ENCODE measurements at regions not wholly inside any gene's neighbourhood (a gene's known extent, or its start where the extent isn't known, plus 50 kb on each side); places are given as distances from the start of the nearest gene placed in this dataset.

GRCh38 chr7:1349351-1349761, 109.9 kb downstream of the MICALL2 start:
- TF ChIP-seq POLR2A (IDR thresholded peaks at IDR 0.05) (no peak), POLR2AphosphoS5 (IDR thresholded peaks at IDR 0.05) (no peak)
- TF ChIP-seq, protein P1, sequence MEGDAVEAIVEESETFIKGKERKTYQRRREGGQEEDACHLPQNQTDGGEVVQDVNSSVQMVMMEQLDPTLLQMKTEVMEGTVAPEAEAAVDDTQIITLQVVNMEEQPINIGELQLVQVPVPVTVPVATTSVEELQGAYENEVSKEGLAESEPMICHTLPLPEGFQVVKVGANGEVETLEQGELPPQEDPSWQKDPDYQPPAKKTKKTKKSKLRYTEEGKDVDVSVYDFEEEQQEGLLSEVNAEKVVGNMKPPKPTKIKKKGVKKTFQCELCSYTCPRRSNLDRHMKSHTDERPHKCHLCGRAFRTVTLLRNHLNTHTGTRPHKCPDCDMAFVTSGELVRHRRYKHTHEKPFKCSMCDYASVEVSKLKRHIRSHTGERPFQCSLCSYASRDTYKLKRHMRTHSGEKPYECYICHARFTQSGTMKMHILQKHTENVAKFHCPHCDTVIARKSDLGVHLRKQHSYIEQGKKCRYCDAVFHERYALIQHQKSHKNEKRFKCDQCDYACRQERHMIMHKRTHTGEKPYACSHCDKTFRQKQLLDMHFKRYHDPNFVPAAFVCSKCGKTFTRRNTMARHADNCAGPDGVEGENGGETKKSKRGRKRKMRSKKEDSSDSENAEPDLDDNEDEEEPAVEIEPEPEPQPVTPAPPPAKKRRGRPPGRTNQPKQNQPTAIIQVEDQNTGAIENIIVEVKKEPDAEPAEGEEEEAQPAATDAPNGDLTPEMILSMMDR (IDR thresholded peaks at IDR 0.05): no peak
